ENCODE measurements at regions not wholly inside any gene's neighbourhood (a gene's known extent, or its start where the extent isn't known, plus 50 kb on each side); places are given as distances from the start of the nearest gene placed in this dataset.

GRCh38 chr2:41375901-41376300 lies 671.9 kb upstream of the PKDCC start:
- Histone ChIP-seq H3K9me3 (ENCODE audit: control insufficient read depth in 2 of 2, low read length in 2 of 2) (no peaks in the 10 kb centered on the region), H3K27me3 (ENCODE audit: control insufficient read depth in 2 of 2, insufficient read depth in 2 of 2, low read length in 2 of 2) (no peaks in the 10 kb centered on the region), H3K4me3 (ENCODE audit: low read length in 2 of 2) (no peak overlapping the region), H3K36me3 (ENCODE audit: control insufficient read depth in 2 of 2, insufficient read depth in 2 of 2, low read length in 2 of 2) (no peaks in the 10 kb centered on the region), H3K9ac (ENCODE audit: low read depth in 1 of 2, low read length in 2 of 2) (no peak overlapping the region), H3K4me1 (ENCODE audit: control insufficient read depth in 2 of 2, insufficient read depth in 2 of 2, low read length in 2 of 2) (no peaks in the 10 kb centered on the region), H3K27ac (ENCODE audit: low read depth in 2 of 2, low read length in 2 of 2) (no peak overlapping the region)

DNA sequence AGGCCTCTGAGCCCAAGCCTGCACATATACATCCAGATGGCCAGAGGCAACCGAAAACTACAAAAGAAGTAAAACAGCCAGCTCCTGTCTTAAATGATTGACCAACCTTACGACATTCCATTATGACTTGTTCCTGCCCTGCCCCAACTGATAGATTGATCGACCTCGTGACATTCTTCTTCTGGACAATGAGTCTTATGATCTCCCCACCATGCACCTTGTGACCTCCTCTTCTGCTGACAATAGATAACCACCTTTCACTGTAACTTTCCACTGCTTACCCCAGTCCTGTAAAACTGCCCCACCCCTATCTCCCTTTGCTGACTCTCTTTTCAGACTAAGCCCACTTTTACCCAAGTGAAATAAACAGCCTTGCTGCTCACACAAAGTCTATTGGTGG lies 670.0 kb upstream of the PKDCC start:
- Histone ChIP-seq H3K36me3 (ENCODE audit: control insufficient read depth in 2 of 2, insufficient read depth in 2 of 2, low read length in 2 of 2) (no peaks in the 10 kb centered on the region), H3K27ac (ENCODE audit: low read depth in 2 of 2, low read length in 2 of 2) (no peak overlapping the region), H3K4me3 (ENCODE audit: low read length in 2 of 2) (no peak overlapping the region), H3K9me3 (ENCODE audit: control insufficient read depth in 2 of 2, low read length in 2 of 2) (no peaks in the 10 kb centered on the region), H3K4me1 (ENCODE audit: control insufficient read depth in 2 of 2, insufficient read depth in 2 of 2, low read length in 2 of 2) (no peaks in the 10 kb centered on the region), H3K9ac (ENCODE audit: low read depth in 1 of 2, low read length in 2 of 2) (no peak overlapping the region), H3K27me3 (ENCODE audit: control insufficient read depth in 2 of 2, insufficient read depth in 2 of 2, low read length in 2 of 2) (no peaks in the 10 kb centered on the region)

- H3K27me3 ChIP-seq (ENCODE audit: control insufficient read depth in 2 of 2, insufficient read depth in 2 of 2, low read length in 2 of 2): no peaks in the 10 kb centered on the region
- no peaks in the 10 kb centered on the region for H3K36me3 ChIP-seq (ENCODE audit: control insufficient read depth in 2 of 2, insufficient read depth in 2 of 2, low read length in 2 of 2)
- no peak overlapping the region for H3K27ac ChIP-seq (ENCODE audit: low read depth in 2 of 2, low read length in 2 of 2)
- H3K9ac ChIP-seq (ENCODE audit: low read depth in 1 of 2, low read length in 2 of 2): no peak overlapping the region
- H3K9me3 ChIP-seq (ENCODE audit: control insufficient read depth in 2 of 2, low read length in 2 of 2): no peaks in the 10 kb centered on the region
- no peaks in the 10 kb centered on the region for H3K4me1 ChIP-seq (ENCODE audit: control insufficient read depth in 2 of 2, insufficient read depth in 2 of 2, low read length in 2 of 2)
- no peak overlapping the region for H3K4me3 ChIP-seq (ENCODE audit: low read length in 2 of 2)
Measured at GRCh38 chr2:41378420-41378819, 669.4 kb upstream of the PKDCC start.

GRCh38 chr2:41379496-41380221 lies 668.2 kb upstream of the PKDCC start:
- no peaks in the 10 kb centered on the region for H3K27me3 ChIP-seq (ENCODE audit: control insufficient read depth in 2 of 2, insufficient read depth in 2 of 2, low read length in 2 of 2)
- H3K27ac ChIP-seq (ENCODE audit: low read depth in 2 of 2, low read length in 2 of 2): no peak overlapping the region

DNA sequence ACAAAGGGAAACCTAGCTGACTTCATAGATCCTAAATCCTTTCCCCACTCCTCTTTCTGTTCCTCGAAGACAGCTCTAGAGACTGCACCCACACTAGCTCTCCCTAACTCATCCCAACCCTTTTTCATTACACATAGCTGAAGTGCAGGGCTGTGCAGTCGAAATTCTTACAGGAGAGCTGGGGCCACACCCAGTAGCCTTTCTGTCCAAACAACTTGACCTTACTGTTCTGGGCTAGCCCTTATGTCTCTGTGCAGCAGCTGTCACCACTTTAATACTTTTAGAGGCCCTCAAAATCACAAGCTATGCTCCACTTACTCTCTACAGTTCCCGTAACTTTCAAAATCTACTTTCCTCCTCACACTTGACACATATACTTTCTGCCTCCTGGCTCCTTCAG lies 666.1 kb upstream of the PKDCC start:
- Histone ChIP-seq H3K4me1 (ENCODE audit: control insufficient read depth in 2 of 2, insufficient read depth in 2 of 2, low read length in 2 of 2) (no peaks in the 10 kb centered on the region), H3K9me3 (ENCODE audit: control insufficient read depth in 2 of 2, low read length in 2 of 2) (no peaks in the 10 kb centered on the region), H3K36me3 (ENCODE audit: control insufficient read depth in 2 of 2, insufficient read depth in 2 of 2, low read length in 2 of 2) (no peaks in the 10 kb centered on the region), H3K4me3 (ENCODE audit: low read length in 2 of 2) (no peak overlapping the region), H3K27ac (ENCODE audit: low read depth in 2 of 2, low read length in 2 of 2) (no peak overlapping the region), H3K27me3 (ENCODE audit: control insufficient read depth in 2 of 2, insufficient read depth in 2 of 2, low read length in 2 of 2) (no peaks in the 10 kb centered on the region), H3K9ac (ENCODE audit: low read depth in 1 of 2, low read length in 2 of 2) (no peak overlapping the region)

More at GRCh38 chr2:41379496-41380221, 668.2 kb upstream of the PKDCC start:
- Histone ChIP-seq H3K9ac (ENCODE audit: low read depth in 1 of 2, low read length in 2 of 2) (no peak overlapping the region), H3K9me3 (ENCODE audit: control insufficient read depth in 2 of 2, low read length in 2 of 2) (no peaks in the 10 kb centered on the region), H3K36me3 (ENCODE audit: control insufficient read depth in 2 of 2, insufficient read depth in 2 of 2, low read length in 2 of 2) (no peaks in the 10 kb centered on the region), H3K4me1 (ENCODE audit: control insufficient read depth in 2 of 2, insufficient read depth in 2 of 2, low read length in 2 of 2) (no peaks in the 10 kb centered on the region), H3K4me3 (ENCODE audit: low read length in 2 of 2) (no peak overlapping the region)

DNA sequence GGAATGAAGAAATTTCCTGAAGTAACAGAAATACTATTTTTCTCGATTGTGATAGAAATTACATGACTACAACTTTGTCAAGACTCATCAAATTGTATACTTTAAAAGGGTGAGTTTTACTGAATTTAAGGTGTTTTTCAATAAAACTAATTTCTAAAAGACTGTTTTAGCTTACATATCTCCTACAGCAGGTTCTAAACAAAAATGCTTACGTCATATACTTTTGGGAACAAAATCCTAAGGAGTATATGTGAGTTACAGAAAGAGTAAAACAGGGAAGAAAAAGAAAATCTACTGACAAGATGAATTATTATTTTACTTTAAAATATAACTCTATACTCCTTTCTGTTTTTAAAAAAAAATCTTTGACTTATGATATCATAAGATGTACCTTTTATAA lies 660.3 kb upstream of the PKDCC start:
- Histone ChIP-seq H3K9me3 (ENCODE audit: control insufficient read depth in 2 of 2, low read length in 2 of 2) (no peaks in the 10 kb centered on the region), H3K27ac (ENCODE audit: low read depth in 2 of 2, low read length in 2 of 2) (no peak overlapping the region), H3K9ac (ENCODE audit: low read depth in 1 of 2, low read length in 2 of 2) (no peak overlapping the region), H3K4me3 (ENCODE audit: low read length in 2 of 2) (no peak overlapping the region), H3K4me1 (ENCODE audit: control insufficient read depth in 2 of 2, insufficient read depth in 2 of 2, low read length in 2 of 2) (no peaks in the 10 kb centered on the region), H3K36me3 (ENCODE audit: control insufficient read depth in 2 of 2, insufficient read depth in 2 of 2, low read length in 2 of 2) (no peaks in the 10 kb centered on the region), H3K27me3 (ENCODE audit: control insufficient read depth in 2 of 2, insufficient read depth in 2 of 2, low read length in 2 of 2) (no peaks in the 10 kb centered on the region)

GRCh38 chr2:41393621-41394020 lies 654.2 kb upstream of the PKDCC start:
- Histone ChIP-seq H3K27me3 (ENCODE audit: control insufficient read depth in 2 of 2, insufficient read depth in 2 of 2, low read length in 2 of 2) (no peaks in the 10 kb centered on the region), H3K9ac (ENCODE audit: low read depth in 1 of 2, low read length in 2 of 2) (no peak overlapping the region), H3K4me1 (ENCODE audit: control insufficient read depth in 2 of 2, insufficient read depth in 2 of 2, low read length in 2 of 2) (no peaks in the 10 kb centered on the region), H3K9me3 (ENCODE audit: control insufficient read depth in 2 of 2, low read length in 2 of 2) (peaks cover 0 to 2% of the 10 kb centered on the region in 2 donors), H3K27ac (ENCODE audit: low read depth in 2 of 2, low read length in 2 of 2) (no peak overlapping the region), H3K4me3 (ENCODE audit: low read length in 2 of 2) (no peak overlapping the region), H3K36me3 (ENCODE audit: control insufficient read depth in 2 of 2, insufficient read depth in 2 of 2, low read length in 2 of 2) (no peaks in the 10 kb centered on the region)

GRCh38 chr2:41394541-41394940 lies 653.3 kb upstream of the PKDCC start:
- Histone ChIP-seq H3K9ac (ENCODE audit: low read depth in 1 of 2, low read length in 2 of 2) (no peak overlapping the region), H3K4me1 (ENCODE audit: control insufficient read depth in 2 of 2, insufficient read depth in 2 of 2, low read length in 2 of 2) (no peaks in the 10 kb centered on the region), H3K4me3 (ENCODE audit: low read length in 2 of 2) (no peak overlapping the region), H3K27ac (ENCODE audit: low read depth in 2 of 2, low read length in 2 of 2) (no peak overlapping the region), H3K9me3 (ENCODE audit: control insufficient read depth in 2 of 2, low read length in 2 of 2) (peaks cover 0 to 2% of the 10 kb centered on the region in 2 donors), H3K36me3 (ENCODE audit: control insufficient read depth in 2 of 2, insufficient read depth in 2 of 2, low read length in 2 of 2) (no peaks in the 10 kb centered on the region), H3K27me3 (ENCODE audit: control insufficient read depth in 2 of 2, insufficient read depth in 2 of 2, low read length in 2 of 2) (no peaks in the 10 kb centered on the region)

DNA sequence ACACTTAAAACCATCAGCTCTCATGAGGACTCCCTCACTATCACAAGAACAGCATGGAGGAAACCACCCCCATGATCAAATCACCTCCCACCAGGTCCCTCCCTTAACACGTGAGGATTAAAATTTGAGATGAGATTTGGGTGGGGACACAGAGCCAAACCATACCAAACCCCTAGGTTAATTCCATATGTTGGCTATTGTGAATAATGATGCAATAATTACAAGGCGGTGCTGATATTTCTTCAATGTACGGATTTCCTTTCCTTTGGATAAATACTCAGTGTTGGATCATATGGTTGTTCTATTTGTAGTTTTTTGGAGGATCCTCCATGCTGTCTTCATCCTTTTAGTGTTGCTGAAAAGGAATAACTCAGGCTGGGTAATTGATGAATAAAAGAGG lies 652.1 kb upstream of the PKDCC start:
- H3K4me1 ChIP-seq (ENCODE audit: control insufficient read depth in 2 of 2, insufficient read depth in 2 of 2, low read length in 2 of 2): no peaks in the 10 kb centered on the region
- H3K9ac ChIP-seq (ENCODE audit: low read depth in 1 of 2, low read length in 2 of 2): no peak overlapping the region
- H3K4me3 ChIP-seq (ENCODE audit: low read length in 2 of 2): no peak overlapping the region
- H3K27ac ChIP-seq (ENCODE audit: low read depth in 2 of 2, low read length in 2 of 2): no peak overlapping the region
- no peaks in the 10 kb centered on the region for H3K36me3 ChIP-seq (ENCODE audit: control insufficient read depth in 2 of 2, insufficient read depth in 2 of 2, low read length in 2 of 2)
- H3K9me3 ChIP-seq (ENCODE audit: control insufficient read depth in 2 of 2, low read length in 2 of 2): peaks cover 0 to 2% of the 10 kb centered on the region in 2 donors
- no peaks in the 10 kb centered on the region for H3K27me3 ChIP-seq (ENCODE audit: control insufficient read depth in 2 of 2, insufficient read depth in 2 of 2, low read length in 2 of 2)

GRCh38 chr2:41399437-41400087 lies 648.3 kb upstream of the PKDCC start:
- Histone ChIP-seq H3K27me3 (ENCODE audit: control insufficient read depth in 2 of 2, insufficient read depth in 2 of 2, low read length in 2 of 2) (no peaks in the 10 kb centered on the region), H3K4me1 (ENCODE audit: control insufficient read depth in 2 of 2, insufficient read depth in 2 of 2, low read length in 2 of 2) (no peaks in the 10 kb centered on the region), H3K9me3 (ENCODE audit: control insufficient read depth in 2 of 2, low read length in 2 of 2) (peaks cover 0 to 2% of the 10 kb centered on the region in 2 donors), H3K9ac (ENCODE audit: low read depth in 1 of 2, low read length in 2 of 2) (no peak overlapping the region), H3K27ac (ENCODE audit: low read depth in 2 of 2, low read length in 2 of 2) (no peak overlapping the region), H3K36me3 (ENCODE audit: control insufficient read depth in 2 of 2, insufficient read depth in 2 of 2, low read length in 2 of 2) (no peaks in the 10 kb centered on the region), H3K4me3 (ENCODE audit: low read length in 2 of 2) (no peak overlapping the region)

Data from mucosa of rectum (tissue), 2 donors.